Liver (tissue), 3 donors: ENCODE measurements at regions not wholly inside any gene's neighbourhood (a gene's known extent, or its start where the extent isn't known, plus 50 kb on each side); places are given as distances from the start of the nearest gene placed in this dataset.

ENCODE experiments used
- CTCF ChIP-seq: fragments of 150-350 bp; IDR thresholded peaks from 2 replicates; pipeline ENCODE4 v1.5.1; 2017; ENCODE audit warnings: improper control_type of control experiment, low read depth, low read length; ENCODE audit not compliant: missing input control
- RAD21 ChIP-seq, 2 donors: IDR thresholded peaks; 2 replicates each; pipeline ENCODE4 v1.6.1; 2016; ENCODE audit warnings: antibody characterized with exemption in 2 of 2, mild to moderate bottlenecking in 2 of 2
- SP1 ChIP-seq: IDR thresholded peaks from 2 replicates; pipeline ENCODE4 v1.6.1; 2018; ENCODE audit warnings: antibody characterized with exemption, mild to moderate bottlenecking
- TAF1 ChIP-seq: conservative IDR thresholded peaks from 2 replicates; pipeline ENCODE4 v1.6.1; 2016; ENCODE audit warnings: antibody characterized with exemption, mild to moderate bottlenecking
- YY1 ChIP-seq: IDR thresholded peaks from 2 replicates; pipeline ENCODE4 v1.6.1; 2016; ENCODE audit warnings: antibody characterized with exemption, mild to moderate bottlenecking
- TF ChIP-seq, protein P1 (sequence below): IDR thresholded peaks from 2 replicates; pipeline ENCODE4 v1.6.1; 2016; ENCODE audit warnings: antibody characterized with exemption, mild to moderate bottlenecking
- donor health status: healthy.
- donor health status: healthy.

DNA sequence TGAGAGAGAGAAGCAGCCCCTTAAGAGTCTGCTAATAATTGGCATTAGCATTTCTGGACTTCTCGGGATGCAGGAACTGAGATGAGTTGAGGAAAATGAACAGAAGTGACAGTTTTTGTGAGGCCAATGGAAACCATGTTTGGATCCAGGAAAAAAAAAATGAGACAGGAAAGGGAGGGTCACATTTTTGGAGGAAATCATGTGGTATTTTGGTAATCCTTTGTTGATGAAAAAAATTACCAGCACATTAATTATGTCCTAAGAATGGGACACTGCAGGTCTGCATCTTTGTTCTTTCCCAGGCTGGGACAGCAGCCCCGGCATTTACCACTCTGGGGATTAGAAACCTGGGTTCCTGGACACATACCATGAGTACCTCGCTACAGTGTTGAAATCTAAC is 109.9 kb upstream of the ZFHX3 start:
- no peak for TF ChIP-seq CTCF
- TF ChIP-seq RAD21 (IDR thresholded peaks at IDR 0.05), result no peak
- TF ChIP-seq, protein P1, sequence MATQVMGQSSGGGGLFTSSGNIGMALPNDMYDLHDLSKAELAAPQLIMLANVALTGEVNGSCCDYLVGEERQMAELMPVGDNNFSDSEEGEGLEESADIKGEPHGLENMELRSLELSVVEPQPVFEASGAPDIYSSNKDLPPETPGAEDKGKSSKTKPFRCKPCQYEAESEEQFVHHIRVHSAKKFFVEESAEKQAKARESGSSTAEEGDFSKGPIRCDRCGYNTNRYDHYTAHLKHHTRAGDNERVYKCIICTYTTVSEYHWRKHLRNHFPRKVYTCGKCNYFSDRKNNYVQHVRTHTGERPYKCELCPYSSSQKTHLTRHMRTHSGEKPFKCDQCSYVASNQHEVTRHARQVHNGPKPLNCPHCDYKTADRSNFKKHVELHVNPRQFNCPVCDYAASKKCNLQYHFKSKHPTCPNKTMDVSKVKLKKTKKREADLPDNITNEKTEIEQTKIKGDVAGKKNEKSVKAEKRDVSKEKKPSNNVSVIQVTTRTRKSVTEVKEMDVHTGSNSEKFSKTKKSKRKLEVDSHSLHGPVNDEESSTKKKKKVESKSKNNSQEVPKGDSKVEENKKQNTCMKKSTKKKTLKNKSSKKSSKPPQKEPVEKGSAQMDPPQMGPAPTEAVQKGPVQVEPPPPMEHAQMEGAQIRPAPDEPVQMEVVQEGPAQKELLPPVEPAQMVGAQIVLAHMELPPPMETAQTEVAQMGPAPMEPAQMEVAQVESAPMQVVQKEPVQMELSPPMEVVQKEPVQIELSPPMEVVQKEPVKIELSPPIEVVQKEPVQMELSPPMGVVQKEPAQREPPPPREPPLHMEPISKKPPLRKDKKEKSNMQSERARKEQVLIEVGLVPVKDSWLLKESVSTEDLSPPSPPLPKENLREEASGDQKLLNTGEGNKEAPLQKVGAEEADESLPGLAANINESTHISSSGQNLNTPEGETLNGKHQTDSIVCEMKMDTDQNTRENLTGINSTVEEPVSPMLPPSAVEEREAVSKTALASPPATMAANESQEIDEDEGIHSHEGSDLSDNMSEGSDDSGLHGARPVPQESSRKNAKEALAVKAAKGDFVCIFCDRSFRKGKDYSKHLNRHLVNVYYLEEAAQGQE, result no peak
- no peak for TF ChIP-seq YY1
- TF ChIP-seq TAF1, result no peak
- TF ChIP-seq SP1, result no peak
